Progenitor cell of endocrine pancreas (in vitro differentiated cells): ENCODE measurements at regions not wholly inside any gene's neighbourhood (a gene's known extent, or its start where the extent isn't known, plus 50 kb on each side); places are given as distances from the start of the nearest gene placed in this dataset.

Source experiments
- DNase-seq: peaks from one replicate; pipeline ENCODE4 v3.0.0; 2021; ENCODE audit warnings: low spot score; ENCODE audit not compliant: unreplicated experiment
- H3K27ac Mint-ChIP-seq: 2 replicates; pipeline ENCODE4 v1.8.0; 2021; ENCODE audit warnings: mild to moderate bottlenecking, moderate library complexity, mixed read lengths
- H3K27me3 Mint-ChIP-seq: 2 replicates; pipeline ENCODE4 v1.8.0; 2021; ENCODE audit warnings: mixed read lengths
- H3K36me3 Mint-ChIP-seq: 2 replicates; pipeline ENCODE4 v1.8.0; 2022; ENCODE audit warnings: mixed read lengths; ENCODE audit not compliant: insufficient read depth
- H3K4me1 Mint-ChIP-seq: 2 replicates; pipeline ENCODE4 v1.8.0; 2021; ENCODE audit warnings: low read depth, mixed read lengths
- H3K4me3 Mint-ChIP-seq: 2 replicates; pipeline ENCODE4 v1.8.0; 2021; ENCODE audit warnings: low read depth, mild to moderate bottlenecking, moderate library complexity, mixed read lengths
- H3K9me3 Mint-ChIP-seq: 2 replicates; pipeline ENCODE4 v1.8.0; 2021; ENCODE audit warnings: low read depth, mixed read lengths
- CTCF ChIP-seq: fragments of 200-600 bp; sonication (generic); IDR thresholded peaks from one replicate; pipeline ENCODE4 v1.5.0; 2021; ENCODE audit warnings: antibody characterized with exemption, mild to moderate bottlenecking; ENCODE audit not compliant: unreplicated experiment

GRCh38 chr3:159005137-159005536, 203.3 kb downstream of the MFSD1 start:
- Mint-ChIP-seq H3K4me3 (no peak overlapping the region), H3K9me3 (no peaks in the 10 kb centered on the region), H3K27ac (no peak overlapping the region), H3K27me3 (no peaks in the 10 kb centered on the region), H3K4me1 (peaks cover 6% of the 10 kb centered on the region), H3K36me3 (no peaks in the 10 kb centered on the region)
- TF ChIP-seq CTCF = no peak
- DNase-seq = no peak

- no peaks in the 10 kb centered on the region for H3K9me3 Mint-ChIP-seq
- DNase-seq = no peak
- TF ChIP-seq CTCF = no peak
- H3K4me1 Mint-ChIP-seq = peaks cover 6% of the 10 kb centered on the region
- no peak overlapping the region for H3K4me3 Mint-ChIP-seq
- H3K36me3 Mint-ChIP-seq = no peaks in the 10 kb centered on the region
- no peaks in the 10 kb centered on the region for H3K27me3 Mint-ChIP-seq
- H3K27ac Mint-ChIP-seq = no peak overlapping the region
Measured at GRCh38 chr3:159007331-159007730, 205.5 kb downstream of the MFSD1 start.

- Mint-ChIP-seq H3K36me3 (no peaks in the 10 kb centered on the region), H3K27ac (no peak overlapping the region), H3K9me3 (no peaks in the 10 kb centered on the region), H3K27me3 (no peaks in the 10 kb centered on the region), H3K4me3 (no peak overlapping the region), H3K4me1 (peaks cover 6% of the 10 kb centered on the region)
- no peak for DNase-seq
- no peak for TF ChIP-seq CTCF
Measured at GRCh38 chr3:159008401-159008800, 206.5 kb downstream of the MFSD1 start.

GRCh38 chr3:159018341-159018740, 216.5 kb downstream of the MFSD1 start:
- no peak for DNase-seq
- no peak overlapping the region for H3K27ac Mint-ChIP-seq
- peaks cover 1% of the 10 kb centered on the region for H3K36me3 Mint-ChIP-seq
- no peaks in the 10 kb centered on the region for H3K27me3 Mint-ChIP-seq
- H3K4me3 Mint-ChIP-seq = no peak overlapping the region
- TF ChIP-seq CTCF = no peak
- H3K4me1 Mint-ChIP-seq = no peaks in the 10 kb centered on the region
- peaks cover 8% of the 10 kb centered on the region for H3K9me3 Mint-ChIP-seq

GRCh38 chr3:159025733-159026132, 223.9 kb downstream of the MFSD1 start:
- Mint-ChIP-seq H3K9me3 (peaks cover 8% of the 10 kb centered on the region), H3K27ac (no peak overlapping the region), H3K36me3 (peaks cover 1% of the 10 kb centered on the region), H3K4me3 (no peak overlapping the region), H3K4me1 (no peaks in the 10 kb centered on the region), H3K27me3 (no peaks in the 10 kb centered on the region)
- TF ChIP-seq CTCF = no peak
- no peak for DNase-seq
